Effector CD4-positive, alpha-beta T cell (primary cell): ENCODE measurements at regions not wholly inside any gene's neighbourhood (a gene's known extent, or its start where the extent isn't known, plus 50 kb on each side); places are given as distances from the start of the nearest gene placed in this dataset.
"Not testable (repeated sequence)": the region's sequence is repeated elsewhere in the genome, so short reads cannot be mapped to it uniquely, and the experiment has no call there.

Experiments
- DNase-seq: peaks from one replicate; pipeline ENCODE4 v3.0.0-alpha.2; 2020

DNA sequence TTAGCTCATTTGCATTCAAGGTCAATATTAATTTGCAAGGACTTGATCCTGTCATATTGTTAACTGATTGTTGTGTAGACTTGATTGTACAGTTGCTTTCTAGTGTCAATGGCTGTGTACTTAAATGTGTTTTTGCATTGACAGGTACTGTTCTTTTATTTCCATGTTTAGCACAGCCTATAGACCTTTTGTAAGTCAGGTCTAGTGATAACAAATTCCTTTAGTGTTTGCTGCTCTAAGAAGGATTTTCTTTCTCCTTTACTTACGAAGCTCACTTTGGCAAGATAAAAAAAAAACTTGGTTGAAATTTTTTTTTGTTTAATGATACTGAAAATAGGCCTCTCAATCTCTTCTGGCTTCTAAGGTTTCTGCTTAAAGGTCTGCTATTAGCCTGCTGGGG is 942.3 kb downstream of the QKI start:
- DNase-seq: no peak

GRCh38 chr6:164347455-164347854 is 932.9 kb downstream of the QKI start:
- DNase-seq: no peak

- DNase-seq: no peak
Observed at GRCh38 chr6:164346631-164347030, 932.1 kb downstream of the QKI start.

GRCh38 chr6:164345806-164346496 is 931.4 kb downstream of the QKI start:
- DNase-seq: no peak

DNA sequence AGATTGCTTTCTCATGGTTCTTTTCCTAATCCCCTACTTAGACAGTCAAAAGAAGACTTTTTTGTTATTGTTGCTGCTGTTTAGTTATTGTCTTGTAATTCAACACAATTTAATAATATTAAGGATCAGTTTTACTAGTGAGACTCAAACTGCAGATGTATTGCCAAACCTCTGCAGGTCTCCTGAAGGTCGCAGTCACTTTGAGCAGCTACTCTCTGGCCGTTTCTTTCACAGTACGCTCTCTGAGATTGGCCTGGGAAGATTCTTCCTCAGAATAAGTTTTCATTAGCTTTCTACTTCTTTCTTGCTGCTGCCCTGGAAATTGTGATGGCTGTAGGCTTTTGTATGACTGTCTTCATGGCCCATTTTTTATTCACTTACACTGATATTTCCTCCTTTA is 930.8 kb downstream of the QKI start:
- no peak for DNase-seq

DNA sequence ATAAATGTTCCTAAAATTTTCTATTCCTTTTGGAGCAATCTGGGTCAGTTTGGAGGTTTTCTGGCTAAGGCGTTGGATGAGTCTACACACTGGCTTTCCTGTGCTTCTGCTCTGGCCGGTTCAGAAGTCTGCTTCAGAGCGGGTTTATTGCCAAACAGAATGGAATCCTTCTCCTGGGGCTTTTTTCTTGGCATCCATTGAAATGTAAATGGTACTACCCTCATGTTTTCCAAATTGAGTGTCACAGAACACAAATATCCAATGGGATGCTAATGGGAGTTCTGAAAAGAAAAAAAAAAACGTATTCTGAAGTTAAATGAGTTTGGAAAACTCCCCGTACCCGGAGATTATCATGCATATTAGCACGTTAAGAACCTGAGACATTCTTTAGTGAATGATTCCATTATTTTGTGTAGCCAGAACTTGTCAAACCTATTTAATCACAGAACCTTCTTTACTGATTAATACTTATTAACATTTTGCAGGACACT is 930.3 kb downstream of the QKI start:
- DNase-seq: no peak

DNA sequence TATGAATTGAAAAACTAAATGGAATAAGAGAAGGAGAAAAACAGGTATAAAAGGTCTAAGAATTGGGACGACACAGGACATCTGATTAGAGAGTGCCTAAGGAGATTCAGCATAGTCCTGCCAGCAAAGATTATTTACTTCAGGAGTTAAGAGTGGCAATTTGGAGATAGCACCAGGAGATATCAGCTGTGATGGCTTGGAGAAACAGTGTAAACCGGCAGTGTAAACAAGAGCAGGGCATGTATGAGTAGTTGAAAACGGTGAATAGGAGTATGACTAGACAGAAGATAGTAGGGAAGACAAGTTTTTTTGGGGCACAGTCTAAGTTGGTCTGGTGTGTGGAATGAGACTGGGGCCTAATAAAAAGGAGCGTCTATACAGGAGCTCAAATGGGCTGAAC is 924.9 kb downstream of the QKI start:
- DNase-seq: not testable (repeated sequence)

GRCh38 chr6:164337925-164338397 is 923.4 kb downstream of the QKI start:
- no peak for DNase-seq

DNA sequence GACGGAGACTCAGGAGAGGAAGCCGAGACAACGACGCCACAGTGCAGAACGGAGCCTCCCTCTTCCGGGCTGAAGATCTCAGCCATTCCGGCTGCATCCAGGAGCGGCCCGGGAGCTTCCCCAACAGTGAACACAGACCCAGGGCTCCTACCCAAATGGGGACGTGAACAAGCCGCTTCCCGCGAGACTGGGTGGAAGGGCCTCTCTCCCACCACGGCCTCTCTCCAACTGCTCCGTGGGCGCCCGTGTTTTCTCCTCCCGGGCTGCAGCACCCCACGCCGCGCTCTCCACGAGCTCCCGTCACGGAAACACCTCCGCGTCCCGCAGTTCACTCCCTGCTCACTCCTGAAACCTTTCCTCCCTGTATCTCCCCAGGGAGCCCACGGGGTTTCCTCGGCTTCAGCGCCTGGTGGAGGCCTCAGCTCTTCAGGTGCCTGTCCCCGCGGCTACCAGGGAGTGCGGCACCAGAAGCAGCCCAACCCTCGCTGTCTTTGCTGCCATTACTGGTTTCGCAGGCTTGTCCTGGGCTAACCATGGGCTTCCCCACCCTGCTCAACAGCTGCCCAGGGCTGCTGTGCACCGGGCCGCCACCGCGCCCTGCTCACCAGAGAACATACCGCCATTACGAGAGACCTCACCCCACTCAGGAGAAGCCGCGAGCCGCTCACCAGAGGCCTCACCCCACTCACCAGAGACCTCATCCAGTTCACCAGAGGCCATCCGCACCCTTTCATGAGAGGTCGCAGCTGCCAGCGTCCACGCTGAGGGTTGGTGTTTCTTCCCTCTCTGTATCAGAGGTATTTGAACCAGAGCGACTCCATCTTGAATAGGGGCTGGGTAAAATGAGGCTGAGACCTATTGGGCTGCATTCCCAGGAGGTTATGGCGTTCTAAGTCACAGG is 922.8 kb downstream of the QKI start:
- DNase-seq: no peak

DNA sequence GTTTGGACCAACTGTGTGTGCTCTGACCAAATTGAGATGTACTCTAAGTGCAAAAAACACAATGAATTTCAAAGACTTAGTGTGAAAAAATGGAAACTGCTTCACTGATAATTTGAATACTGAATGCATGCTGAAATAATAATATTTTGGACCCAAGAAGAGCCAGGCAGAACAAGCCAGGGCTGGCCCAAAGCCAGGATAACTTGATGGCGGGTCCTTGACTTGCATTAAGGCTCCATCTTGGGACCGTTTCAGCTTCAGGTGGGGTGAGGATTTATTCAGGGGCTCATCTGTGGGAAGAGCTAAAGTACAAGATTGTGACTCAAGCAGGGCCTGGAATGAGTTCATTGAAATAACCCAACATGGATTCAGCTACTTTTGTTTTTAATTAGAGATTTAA is 921.9 kb downstream of the QKI start:
- no peak for DNase-seq

- DNase-seq: no peak
Observed at GRCh38 chr6:164331026-164331425, 916.5 kb downstream of the QKI start.

DNA sequence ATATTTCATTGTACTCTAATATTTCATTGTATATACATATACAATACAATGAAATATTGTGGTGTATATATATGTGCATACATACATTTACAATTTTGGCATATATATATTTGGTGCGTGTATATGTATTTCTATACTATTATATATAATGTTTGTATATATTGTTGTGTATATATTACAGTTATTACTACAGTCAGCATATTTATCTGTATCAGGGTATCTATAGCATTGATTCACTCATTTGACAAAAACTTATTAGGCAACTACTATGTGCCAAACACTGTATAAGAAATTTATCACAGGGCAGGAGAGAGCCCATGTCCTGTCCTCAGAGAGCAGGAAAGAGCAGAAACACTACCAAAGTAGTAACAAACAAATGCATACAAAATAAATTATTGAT is 910.6 kb downstream of the QKI start:
- DNase-seq: no peak

- no peak for DNase-seq
Observed at GRCh38 chr6:164322533-164322932, 908.0 kb downstream of the QKI start.

DNA sequence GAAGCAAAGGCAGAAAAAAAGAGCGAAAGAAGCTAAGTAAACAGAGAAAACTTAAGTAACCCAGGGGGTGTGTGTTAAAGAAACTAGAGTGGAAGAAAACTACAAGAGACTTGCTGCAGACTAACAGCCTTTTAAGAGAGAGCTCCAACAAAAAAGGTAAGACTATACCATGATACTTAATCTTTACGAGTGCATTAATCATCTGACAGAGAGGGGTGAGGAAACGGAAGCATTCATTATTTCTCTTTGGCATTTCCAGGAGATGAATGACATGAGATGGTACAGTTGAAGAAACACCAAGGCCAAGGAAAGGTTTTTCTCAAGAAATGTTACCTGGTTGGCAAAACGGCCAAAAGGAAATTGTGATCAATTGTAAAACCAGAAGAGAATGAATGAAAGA is 906.8 kb downstream of the QKI start:
- no peak for DNase-seq

DNA sequence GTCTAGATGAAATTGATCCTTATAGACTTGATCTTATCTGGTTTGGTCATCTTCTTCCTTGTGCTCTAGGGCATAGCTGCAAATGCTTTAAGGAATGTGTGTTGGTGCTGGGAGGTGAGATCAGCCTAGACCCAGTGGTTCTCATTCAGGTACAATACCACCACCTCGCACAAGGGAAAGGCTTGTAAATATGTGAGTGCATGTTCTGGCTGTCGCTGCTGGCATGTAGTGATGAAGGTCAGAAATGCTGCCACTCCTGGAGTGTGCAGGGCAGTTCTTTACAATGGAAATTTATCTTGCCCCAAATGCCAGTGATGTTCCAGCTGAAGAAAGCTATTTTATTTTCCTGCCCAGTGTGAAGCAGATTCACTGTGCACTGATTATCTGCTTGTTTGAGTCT is 900.9 kb downstream of the QKI start:
- DNase-seq: no peak

GRCh38 chr6:164308339-164308738 is 893.8 kb downstream of the QKI start:
- DNase-seq: no peak

DNA sequence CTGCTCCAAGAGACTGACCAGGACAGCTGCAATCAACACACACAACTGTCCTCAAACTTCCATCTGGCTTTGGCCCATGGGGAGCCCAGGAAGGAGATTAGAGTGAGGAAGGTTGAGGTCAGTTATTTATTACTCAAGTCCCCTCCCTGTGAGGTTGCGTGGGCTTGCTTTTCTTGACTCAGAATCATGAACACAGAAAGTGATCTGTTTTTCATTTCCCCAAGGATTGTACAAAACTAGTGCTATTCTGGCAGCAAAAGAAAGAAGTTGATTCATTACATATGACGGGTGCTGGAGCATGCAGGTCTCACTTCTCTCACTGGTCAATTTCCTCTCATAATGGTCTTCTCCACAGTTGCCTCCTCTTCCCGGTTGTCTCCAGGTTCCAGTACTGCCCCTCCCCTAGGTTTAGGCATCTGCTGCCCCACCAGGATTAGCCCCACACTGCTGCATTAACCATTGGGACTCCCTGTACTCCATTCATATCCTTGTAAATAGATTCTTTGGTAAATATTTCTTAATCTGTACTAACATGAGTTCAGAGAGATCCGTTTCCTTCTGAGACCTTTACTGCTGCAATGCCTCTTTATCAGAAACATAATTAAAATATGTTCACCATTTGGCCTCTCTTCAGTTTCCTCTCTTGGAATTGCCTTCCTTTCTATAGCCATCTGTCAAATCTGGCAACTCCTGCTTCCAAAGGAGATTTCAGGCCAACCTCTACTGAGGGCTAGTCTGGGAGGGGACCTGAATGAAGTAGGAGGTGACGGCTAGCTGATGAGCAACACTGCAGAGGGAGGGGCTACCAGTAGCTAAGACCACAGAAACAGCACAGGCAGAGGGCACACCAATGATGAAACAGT is 888.8 kb downstream of the QKI start:
- no peak for DNase-seq

GRCh38 chr6:164296411-164296810 is 881.9 kb downstream of the QKI start:
- no peak for DNase-seq

DNA sequence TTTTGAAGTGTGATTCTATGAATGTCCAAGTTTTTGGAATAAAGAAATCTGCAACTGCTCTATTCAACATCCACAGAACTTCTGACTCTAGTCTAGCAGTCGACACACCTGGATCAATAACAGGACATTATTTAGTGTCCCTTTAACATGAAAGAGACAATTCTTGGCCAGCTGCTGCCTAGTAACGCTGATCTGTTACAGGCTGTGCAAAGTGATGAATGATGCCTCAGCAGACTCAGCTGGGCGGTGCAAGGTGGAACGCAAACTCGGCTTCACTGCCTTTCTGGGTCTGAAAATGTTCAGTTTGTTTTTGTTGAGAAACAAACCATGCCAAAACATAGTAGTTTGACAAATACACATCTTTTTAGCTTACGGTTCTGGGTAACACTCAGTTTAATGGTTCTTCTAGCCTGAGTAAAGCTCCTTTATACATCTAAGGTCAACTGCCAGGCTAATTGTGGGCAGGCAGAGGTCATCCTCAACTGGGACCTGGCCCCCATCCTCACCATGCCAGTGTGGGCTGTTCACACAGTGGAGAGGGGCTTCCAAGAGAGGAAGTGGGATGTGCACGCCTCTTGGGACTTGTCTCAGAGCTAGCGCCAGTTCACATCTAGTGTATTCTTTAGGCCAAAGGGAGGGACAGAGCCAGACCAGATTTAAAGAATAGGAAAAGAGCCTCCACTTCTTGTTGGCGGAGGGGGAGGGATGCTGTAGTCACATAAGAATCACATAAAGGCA is 879.7 kb downstream of the QKI start:
- DNase-seq: no peak

DNA sequence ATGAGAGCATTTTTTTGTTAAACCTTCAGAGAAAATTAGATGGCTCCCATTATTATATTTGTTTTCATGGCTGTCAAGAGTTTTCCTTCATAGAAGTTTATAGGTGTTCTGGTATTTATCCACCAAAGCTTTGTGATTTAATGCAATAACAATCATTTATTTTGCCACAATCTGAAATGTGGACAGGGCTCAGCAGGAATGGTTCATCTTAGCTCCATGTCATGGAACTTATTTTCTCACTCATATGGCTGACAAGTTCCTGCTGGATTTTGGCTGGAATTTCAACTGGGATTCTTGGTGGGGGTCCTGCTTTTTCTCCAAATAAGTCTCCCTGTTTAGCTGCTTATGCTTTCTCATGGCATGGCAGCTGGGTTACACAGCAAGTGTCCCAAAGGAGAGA is 876.7 kb downstream of the QKI start:
- DNase-seq: no peak

GRCh38 chr6:164290101-164290500 is 875.6 kb downstream of the QKI start:
- no peak for DNase-seq

DNA sequence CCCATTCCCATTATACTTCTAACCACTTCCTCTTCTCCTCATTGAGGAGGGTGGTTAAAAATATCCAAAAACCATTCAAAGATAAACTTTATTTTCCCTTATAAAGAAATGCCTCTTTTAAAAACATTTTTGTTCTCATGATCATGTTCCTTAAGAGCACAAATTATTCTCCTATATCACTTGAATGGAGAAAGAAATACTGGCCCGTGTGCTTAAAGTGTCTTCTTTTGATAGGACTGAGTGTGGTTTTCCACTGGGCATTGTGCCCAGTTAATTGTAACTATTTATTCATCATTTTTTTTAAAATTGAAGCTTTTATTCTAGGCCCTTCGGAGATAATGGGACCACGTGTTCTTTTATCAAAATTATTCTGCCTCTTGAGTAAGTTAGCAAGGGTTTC is 871.5 kb downstream of the QKI start:
- no peak for DNase-seq
